Ecto neural progenitor cell (in vitro differentiated cells): ENCODE measurements at regions not wholly inside any gene's neighbourhood (a gene's known extent, or its start where the extent isn't known, plus 50 kb on each side); places are given as distances from the start of the nearest gene placed in this dataset.
"Not testable (repeated sequence)": the region's sequence is repeated elsewhere in the genome, so short reads cannot be mapped to it uniquely, and the experiment has no call there.

Experiments
- DNase-seq: peaks from one replicate; pipeline ENCODE4 v3.0.0-alpha.2; 2018; ENCODE audit warnings: low spot score

GRCh38 chr5:57745029-57745428, 262.4 kb upstream of the ACTBL2 start:
- no peak for DNase-seq

- no peak for DNase-seq
Observed at GRCh38 chr5:57741336-57741735, 258.7 kb upstream of the ACTBL2 start.

GRCh38 chr5:57738787-57739186, 256.2 kb upstream of the ACTBL2 start:
- DNase-seq = no peak

GRCh38 chr5:57738301-57738700, 255.7 kb upstream of the ACTBL2 start:
- no peak for DNase-seq

- DNase-seq = no peak
Observed at GRCh38 chr5:57736716-57737115, 254.1 kb upstream of the ACTBL2 start.

GRCh38 chr5:57735279-57736153, 252.9 kb upstream of the ACTBL2 start:
- DNase-seq = not testable (repeated sequence)

- DNase-seq = no peak
Observed at GRCh38 chr5:57734296-57734695, 251.7 kb upstream of the ACTBL2 start.

- no peak for DNase-seq
Observed at GRCh38 chr5:57727591-57727990, 245.0 kb upstream of the ACTBL2 start.

GRCh38 chr5:57725658-57726504, 243.3 kb upstream of the ACTBL2 start:
- no peak for DNase-seq

GRCh38 chr5:57724836-57725235, 242.2 kb upstream of the ACTBL2 start:
- DNase-seq = no peak

- no peak for DNase-seq
Observed at GRCh38 chr5:57721226-57721625, 238.6 kb upstream of the ACTBL2 start.

- DNase-seq = no peak
Observed at GRCh38 chr5:57720656-57721055, 238.0 kb upstream of the ACTBL2 start.

GRCh38 chr5:57719216-57719615, 236.6 kb upstream of the ACTBL2 start:
- no peak for DNase-seq

GRCh38 chr5:57718155-57718554, 235.5 kb upstream of the ACTBL2 start:
- DNase-seq = no peak

- DNase-seq = no peak
Observed at GRCh38 chr5:57717555-57717954, 234.9 kb upstream of the ACTBL2 start.

- no peak for DNase-seq
Observed at GRCh38 chr5:57716661-57717060, 234.1 kb upstream of the ACTBL2 start.

GRCh38 chr5:57715296-57715695, 232.7 kb upstream of the ACTBL2 start:
- DNase-seq = no peak

GRCh38 chr5:57713535-57713934, 230.9 kb upstream of the ACTBL2 start:
- DNase-seq = not testable (repeated sequence)

- DNase-seq = no peak
Observed at GRCh38 chr5:57711946-57712345, 229.3 kb upstream of the ACTBL2 start.

- no peak for DNase-seq
Observed at GRCh38 chr5:57711471-57711870, 228.9 kb upstream of the ACTBL2 start.

GRCh38 chr5:57710126-57710525, 227.5 kb upstream of the ACTBL2 start:
- no peak for DNase-seq

GRCh38 chr5:57705769-57706168, 223.2 kb upstream of the ACTBL2 start:
- DNase-seq = no peak

- no peak for DNase-seq
Observed at GRCh38 chr5:57703721-57704120, 221.1 kb upstream of the ACTBL2 start.
